Smooth muscle cell (in vitro differentiated cells): ENCODE measurements at regions not wholly inside any gene's neighbourhood (a gene's known extent, or its start where the extent isn't known, plus 50 kb on each side); places are given as distances from the start of the nearest gene placed in this dataset.

Experiments
- DNase-seq: peaks from one replicate; lab custom pipeline; 2025; ENCODE audit not compliant: unreplicated experiment; lab: John Stamatoyannopoulos, UW
- H2AFZ ChIP-seq: fragments of 200-600 bp; sonication (generic); 2 replicates; pipeline ENCODE4 v1.6.0; 2016; ENCODE audit warnings: antibody characterized with exemption, low read depth, mild to moderate bottlenecking
- H3F3A ChIP-seq: fragments of 200-600 bp; sonication (generic); 2 replicates; pipeline ENCODE4 v1.6.0; 2017; ENCODE audit warnings: antibody characterized with exemption, low read depth
- H3K27ac ChIP-seq: fragments of 200-600 bp; sonication (generic); 2 replicates; pipeline ENCODE4 v1.5.1; 2016; ENCODE audit warnings: low read depth, mild to moderate bottlenecking
- H3K27me3 ChIP-seq: fragments of 200-600 bp; sonication (generic); 2 replicates; pipeline ENCODE4 v1.6.1; 2016; ENCODE audit warnings: low read depth, mild to moderate bottlenecking
- H3K36me3 ChIP-seq: fragments of 200-600 bp; sonication (generic); 2 replicates; pipeline ENCODE4 v1.5.1; 2016; ENCODE audit warnings: low read depth
- H3K4me1 ChIP-seq: fragments of 200-600 bp; sonication (generic); 2 replicates; pipeline ENCODE4 v1.5.1; 2016; ENCODE audit warnings: low read depth
- H3K4me2 ChIP-seq: fragments of 200-600 bp; sonication (generic); 2 replicates; pipeline ENCODE4 v1.6.0; 2016; ENCODE audit warnings: mild to moderate bottlenecking
- H3K4me3 ChIP-seq: fragments of 200-600 bp; sonication (generic); 2 replicates; pipeline ENCODE4 v1.5.1; 2016; ENCODE audit warnings: mild to moderate bottlenecking
- H3K79me2 ChIP-seq: fragments of 200-600 bp; sonication (generic); 2 replicates; pipeline ENCODE4 v1.6.0; 2016; ENCODE audit warnings: low read depth, mild to moderate bottlenecking
- H3K9ac ChIP-seq: fragments of 200-600 bp; sonication (generic); 2 replicates; pipeline ENCODE4 v1.6.0; 2016; ENCODE audit warnings: low read depth
- H3K9me3 ChIP-seq: fragments of 200-600 bp; sonication (generic); replicated peaks from 2 replicates; pipeline ENCODE4 v1.5.1; 2016; ENCODE audit warnings: low read depth
- H4K20me1 ChIP-seq: fragments of 200-600 bp; sonication (generic); 2 replicates; pipeline ENCODE4 v1.6.0; 2016; ENCODE audit warnings: low read depth
- WGBS: methylation state at CpG from one replicate; pipeline ENCODE4 v1.1.7; 2016; ENCODE audit warnings: low lambda C conversion rate; 5-methylcytosine and 5-hydroxymethylcytosine counted together
- TF ChIP-seq, protein P1 (sequence below): fragments of 200-600 bp; sonication (generic); IDR thresholded peaks from 2 replicates; pipeline ENCODE4 v1.5.1; 2017; ENCODE audit warnings: borderline replicate concordance, mild to moderate bottlenecking, antibody characterized with exemption; ENCODE audit not compliant: insufficient read depth, poor library complexity, severe bottlenecking

DNA sequence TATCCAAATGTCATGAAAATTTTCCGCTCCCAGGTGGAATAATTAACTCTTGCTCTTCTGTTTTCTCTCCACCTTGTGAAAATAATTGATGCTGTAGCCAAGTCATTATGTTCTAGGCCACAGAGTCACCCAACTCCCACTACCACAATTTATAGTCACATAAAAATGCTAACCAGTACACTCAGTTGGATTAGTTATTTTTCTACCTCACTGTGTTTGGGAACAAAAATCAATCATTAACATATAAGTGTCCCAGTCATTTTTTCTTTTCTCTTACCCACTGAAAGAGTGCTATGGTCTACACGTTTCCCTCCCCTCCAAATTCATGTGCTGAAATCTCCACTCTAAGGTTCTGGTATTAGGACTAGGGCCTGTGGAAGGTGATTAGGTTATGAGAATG lies 255.6 kb upstream of the LMCD1 start:
- WGBS = 66% methylated on average over 2 of the region's 2 CpGs
- H3K4me2 ChIP-seq = no peak overlapping the region
- no peak for DNase-seq

DNA sequence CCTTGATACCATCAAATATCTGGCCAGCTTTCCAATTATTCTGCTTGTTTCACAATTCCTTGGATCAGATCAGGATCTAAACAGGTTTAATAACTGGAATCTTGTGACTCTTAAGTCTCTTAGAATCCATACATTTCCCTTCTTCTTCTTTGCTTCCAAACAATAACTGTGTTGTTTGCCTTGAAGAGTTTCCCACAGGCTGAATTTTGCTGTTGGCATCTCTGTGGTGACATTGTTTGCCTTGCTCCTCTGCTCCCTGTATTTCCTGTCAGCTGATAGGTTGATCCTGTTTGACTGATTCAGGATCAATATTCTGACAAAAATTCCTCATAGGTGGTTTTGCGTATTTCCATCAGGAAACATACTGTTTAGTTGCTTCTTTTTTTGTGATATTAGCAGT lies 248.4 kb upstream of the LMCD1 start:
- Histone ChIP-seq H3K27ac (no peak overlapping the region), H3K79me2 (no peaks in the 10 kb centered on the region), H3K9ac (no peak overlapping the region), H3F3A (no peaks in the 10 kb centered on the region), H3K4me1 (no peaks in the 10 kb centered on the region), H3K36me3 (no peaks in the 10 kb centered on the region), H3K9me3 (no peaks in the 10 kb centered on the region), H3K27me3 (no peaks in the 10 kb centered on the region), H4K20me1 (no peaks in the 10 kb centered on the region), H2AFZ (no peak overlapping the region), H3K4me2 (no peak overlapping the region), H3K4me3 (no peak overlapping the region)
- DNase-seq = no peak
- WGBS = 100% methylated on average over 1 of the region's 1 CpG
- TF ChIP-seq, protein P1, sequence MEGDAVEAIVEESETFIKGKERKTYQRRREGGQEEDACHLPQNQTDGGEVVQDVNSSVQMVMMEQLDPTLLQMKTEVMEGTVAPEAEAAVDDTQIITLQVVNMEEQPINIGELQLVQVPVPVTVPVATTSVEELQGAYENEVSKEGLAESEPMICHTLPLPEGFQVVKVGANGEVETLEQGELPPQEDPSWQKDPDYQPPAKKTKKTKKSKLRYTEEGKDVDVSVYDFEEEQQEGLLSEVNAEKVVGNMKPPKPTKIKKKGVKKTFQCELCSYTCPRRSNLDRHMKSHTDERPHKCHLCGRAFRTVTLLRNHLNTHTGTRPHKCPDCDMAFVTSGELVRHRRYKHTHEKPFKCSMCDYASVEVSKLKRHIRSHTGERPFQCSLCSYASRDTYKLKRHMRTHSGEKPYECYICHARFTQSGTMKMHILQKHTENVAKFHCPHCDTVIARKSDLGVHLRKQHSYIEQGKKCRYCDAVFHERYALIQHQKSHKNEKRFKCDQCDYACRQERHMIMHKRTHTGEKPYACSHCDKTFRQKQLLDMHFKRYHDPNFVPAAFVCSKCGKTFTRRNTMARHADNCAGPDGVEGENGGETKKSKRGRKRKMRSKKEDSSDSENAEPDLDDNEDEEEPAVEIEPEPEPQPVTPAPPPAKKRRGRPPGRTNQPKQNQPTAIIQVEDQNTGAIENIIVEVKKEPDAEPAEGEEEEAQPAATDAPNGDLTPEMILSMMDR = no peak

More for the DNA sequence above, 255.6 kb upstream of the LMCD1 start:
- H3K27ac ChIP-seq = no peak overlapping the region
- no peaks in the 10 kb centered on the region for H3K36me3 ChIP-seq
- H3K79me2 ChIP-seq = no peaks in the 10 kb centered on the region
- no peak overlapping the region for H3K4me3 ChIP-seq
- H3F3A ChIP-seq = no peaks in the 10 kb centered on the region
- no peaks in the 10 kb centered on the region for H3K9me3 ChIP-seq
- H4K20me1 ChIP-seq = no peaks in the 10 kb centered on the region
- TF ChIP-seq, protein P1 = no peak
- no peak overlapping the region for H2AFZ ChIP-seq
- no peaks in the 10 kb centered on the region for H3K4me1 ChIP-seq
- H3K27me3 ChIP-seq = no peaks in the 10 kb centered on the region
- no peak overlapping the region for H3K9ac ChIP-seq

DNA sequence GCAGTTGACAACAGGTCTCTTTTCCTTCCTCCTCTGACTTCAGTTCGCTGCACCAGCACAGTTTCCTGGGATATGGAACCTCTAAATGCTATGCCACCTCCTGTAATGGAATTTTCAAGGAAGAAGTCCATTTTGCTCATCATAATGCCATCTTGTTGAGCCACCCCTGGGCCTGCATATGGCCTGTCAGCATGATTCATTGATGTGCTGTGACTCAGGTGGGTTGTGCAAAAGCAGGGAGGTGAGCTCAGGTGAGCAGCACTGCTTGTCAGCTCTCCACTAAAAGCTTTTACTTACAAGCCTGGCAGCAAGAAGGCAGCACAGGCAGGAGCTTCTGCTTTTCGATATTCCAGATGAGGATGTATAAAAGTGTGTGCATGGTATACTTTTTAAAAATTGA lies 247.1 kb upstream of the LMCD1 start:
- Histone ChIP-seq H2AFZ (no peak overlapping the region), H3K36me3 (no peaks in the 10 kb centered on the region), H3F3A (no peaks in the 10 kb centered on the region), H3K4me1 (no peaks in the 10 kb centered on the region), H3K9me3 (no peaks in the 10 kb centered on the region), H3K27me3 (no peaks in the 10 kb centered on the region), H4K20me1 (no peaks in the 10 kb centered on the region), H3K4me3 (no peak overlapping the region), H3K79me2 (no peaks in the 10 kb centered on the region), H3K27ac (no peak overlapping the region), H3K9ac (no peak overlapping the region), H3K4me2 (no peak overlapping the region)
- 83% methylated on average over 2 of the region's 2 CpGs for WGBS
- no peak for DNase-seq
- TF ChIP-seq, protein P1 = no peak

DNA sequence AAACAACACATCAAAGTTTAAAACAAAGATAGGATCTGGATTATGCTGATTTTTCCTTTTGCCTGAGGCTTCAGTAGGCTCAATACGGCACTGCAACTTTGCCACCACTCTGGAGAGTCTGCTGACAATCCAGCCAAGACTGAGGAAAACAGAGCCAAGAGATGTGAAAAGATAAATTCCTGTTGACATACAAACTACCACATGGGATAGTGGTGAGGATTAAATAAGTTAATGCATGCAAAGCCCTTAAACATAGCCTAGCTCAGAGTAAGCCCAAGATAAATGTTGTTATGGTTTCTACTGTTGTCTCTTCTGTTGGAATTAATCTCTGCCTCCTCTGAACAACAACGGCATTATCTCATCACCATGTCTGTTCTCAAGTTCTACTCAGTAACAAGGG lies 245.9 kb upstream of the LMCD1 start:
- H3K4me1 ChIP-seq = no peaks in the 10 kb centered on the region

More for the DNA sequence above, 245.9 kb upstream of the LMCD1 start:
- H3K9ac ChIP-seq = no peak overlapping the region
- H3K4me2 ChIP-seq = no peak overlapping the region
- H2AFZ ChIP-seq = no peak overlapping the region
- no peak overlapping the region for H3K4me3 ChIP-seq
- no peak overlapping the region for H3K27ac ChIP-seq
- H4K20me1 ChIP-seq = no peaks in the 10 kb centered on the region
- H3K36me3 ChIP-seq = no peaks in the 10 kb centered on the region
- TF ChIP-seq, protein P1 = no peak
- DNase-seq = no peak
- H3F3A ChIP-seq = no peaks in the 10 kb centered on the region
- H3K9me3 ChIP-seq = no peaks in the 10 kb centered on the region
- H3K79me2 ChIP-seq = no peaks in the 10 kb centered on the region
- no peaks in the 10 kb centered on the region for H3K27me3 ChIP-seq
- 18% methylated on average over 2 of the region's 2 CpGs for WGBS
